K562 (cell line): ENCODE measurements at regions not wholly inside any gene's neighbourhood (a gene's known extent, or its start where the extent isn't known, plus 50 kb on each side); places are given as distances from the start of the nearest gene placed in this dataset.
A peak's percentile ranks its signal among the peaks of the same experiment; 100 is the strongest.

Source experiments
- GATA2 ChIP-seq: sonication (generic); formaldehyde crosslinking; IDR thresholded peaks from 2 replicates; pipeline ENCODE4 v1.4.0; 2020; ENCODE audit warnings: mild to moderate bottlenecking, missing genetic modification reagents
- GATAD2A ChIP-seq: fragments of 450-650 bp; IDR thresholded peaks from 2 replicates; pipeline ENCODE4 v1.6.1; 2017
- NR2C2 ChIP-seq, 2 experiments: fragments of 200-800 bp in 1 of 2; sonication (Bioruptor generic) in 1 of 2; sonication (generic) in 1 of 2; formaldehyde crosslinking in 1 of 2; IDR thresholded peaks; 2 replicates each; pipeline versions ENCODE4 v1.6.1 to v1.8.0; 2016 to 2022; ENCODE audit warnings: mild to moderate bottlenecking in 1 of 2, missing compliant biosample characterization in 1 of 2, missing genetic modification characterization in 1 of 2, missing genetic modification reagents in 1 of 2
- PYGO2 ChIP-seq: fragments of 450-650 bp; IDR thresholded peaks from 2 replicates; pipeline ENCODE4 v1.6.1; 2016; ENCODE audit warnings: mild to moderate bottlenecking, missing genetic modification characterization, moderate library complexity, missing compliant biosample characterization
- SMARCA4 ChIP-seq: fragments of 450-650 bp; IDR thresholded peaks from 2 replicates; pipeline ENCODE4 v1.6.1; 2016
- ZNF41 ChIP-seq: fragments of 250-450 bp; sonication (Bioruptor Pico); conservative IDR thresholded peaks from 2 replicates; pipeline ENCODE4 v1.4.0; 2020; ENCODE audit warnings: mild to moderate bottlenecking
- ZNF668 ChIP-seq: fragments of 250-450 bp; sonication (Bioruptor Pico); IDR thresholded peaks from 2 replicates; pipeline ENCODE4 v1.8.0; 2022; ENCODE audit warnings: mild to moderate bottlenecking, inconsistent platforms
- TF ChIP-seq, protein P1 (sequence below): fragments of 250-450 bp; sonication (Bioruptor Pico); IDR thresholded peaks from 2 replicates; pipeline ENCODE4 v1.4.0; 2020; ENCODE audit warnings: borderline replicate concordance
- TF ChIP-seq, protein P2 (sequence below): fragments of 200-800 bp; sonication (Bioruptor generic); IDR thresholded peaks from 2 replicates; pipeline ENCODE4 v1.6.1; 2017; ENCODE audit warnings: missing genetic modification characterization, missing compliant biosample characterization
- TF ChIP-seq, protein P3 (sequence below): fragments of 450-650 bp; IDR thresholded peaks from 2 replicates; pipeline ENCODE4 v1.6.1; 2017; ENCODE audit warnings: antibody characterized with exemption, mild to moderate bottlenecking
- TF ChIP-seq, protein P4 (sequence below): fragments of 250-450 bp; sonication (Bioruptor Pico); IDR thresholded peaks from 2 replicates; pipeline ENCODE4 v1.5.0; 2021
- TF ChIP-seq, protein P5 (sequence below): fragments of 250-450 bp; sonication (Bioruptor Pico); IDR thresholded peaks from 2 replicates; pipeline ENCODE4 v1.4.0; 2020; ENCODE audit warnings: mild to moderate bottlenecking, moderate library complexity, borderline replicate concordance

DNA sequence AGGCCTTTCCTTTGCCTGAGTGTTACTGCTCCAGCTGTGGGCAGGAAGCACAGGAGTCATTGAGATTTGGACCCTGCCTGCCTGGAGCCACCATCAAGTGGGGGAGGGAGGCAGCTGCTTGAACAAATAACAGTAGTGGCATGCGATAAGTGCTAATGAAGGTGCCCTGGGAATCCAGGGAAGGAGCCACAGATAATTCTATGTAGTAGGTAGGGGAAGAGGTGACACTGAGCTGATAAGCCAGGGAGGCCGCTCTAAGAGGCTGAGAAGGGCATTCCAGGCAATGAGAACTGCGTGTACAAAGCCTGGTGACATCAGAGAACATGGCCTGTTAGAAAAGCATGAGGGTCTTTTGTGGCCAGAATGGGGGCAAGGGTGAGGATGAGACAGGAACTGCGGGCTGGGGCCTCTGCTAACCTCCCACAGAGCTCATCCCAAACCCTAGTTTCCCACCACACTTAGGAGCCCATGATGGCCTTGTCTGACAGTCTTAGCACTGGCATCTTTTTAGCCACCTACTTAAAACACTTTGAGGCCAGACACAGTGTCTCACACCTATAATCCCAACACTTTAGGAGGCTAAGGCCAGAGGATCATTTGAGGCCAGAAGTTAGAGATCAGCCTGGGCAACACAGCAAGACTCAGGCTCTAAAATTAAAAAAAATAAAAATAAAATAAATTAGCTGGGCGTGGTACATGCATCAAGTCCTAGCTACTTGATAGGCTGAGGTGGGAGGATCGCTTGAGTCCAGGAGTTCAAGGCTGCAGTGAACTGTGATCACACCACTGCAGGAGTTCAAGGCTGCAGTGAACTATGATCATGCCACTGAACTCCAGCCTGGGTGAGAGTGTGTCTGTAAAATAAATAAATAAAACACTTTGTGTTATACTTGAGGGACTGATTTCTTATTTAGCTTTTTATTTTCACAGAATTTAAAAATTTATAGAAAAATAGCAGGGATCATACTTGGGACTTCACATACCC is 58.9 kb downstream of the TET3 start (continued):
- TF ChIP-seq, protein P1, sequence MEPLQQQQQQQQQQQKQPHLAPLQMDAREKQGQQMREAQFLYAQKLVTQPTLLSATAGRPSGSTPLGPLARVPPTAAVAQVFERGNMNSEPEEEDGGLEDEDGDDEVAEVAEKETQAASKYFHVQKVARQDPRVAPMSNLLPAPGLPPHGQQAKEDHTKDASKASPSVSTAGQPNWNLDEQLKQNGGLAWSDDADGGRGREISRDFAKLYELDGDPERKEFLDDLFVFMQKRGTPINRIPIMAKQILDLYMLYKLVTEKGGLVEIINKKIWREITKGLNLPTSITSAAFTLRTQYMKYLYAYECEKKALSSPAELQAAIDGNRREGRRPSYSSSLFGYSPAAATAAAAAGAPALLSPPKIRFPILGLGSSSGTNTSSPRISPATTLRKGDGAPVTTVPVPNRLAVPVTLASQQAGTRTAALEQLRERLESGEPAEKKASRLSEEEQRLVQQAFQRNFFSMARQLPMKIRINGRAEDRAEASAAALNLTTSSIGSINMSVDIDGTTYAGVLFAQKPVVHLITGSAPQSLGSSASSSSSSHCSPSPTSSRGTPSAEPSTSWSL (CRISPR knock-in tag): no peak
- TF ChIP-seq, protein P2, sequence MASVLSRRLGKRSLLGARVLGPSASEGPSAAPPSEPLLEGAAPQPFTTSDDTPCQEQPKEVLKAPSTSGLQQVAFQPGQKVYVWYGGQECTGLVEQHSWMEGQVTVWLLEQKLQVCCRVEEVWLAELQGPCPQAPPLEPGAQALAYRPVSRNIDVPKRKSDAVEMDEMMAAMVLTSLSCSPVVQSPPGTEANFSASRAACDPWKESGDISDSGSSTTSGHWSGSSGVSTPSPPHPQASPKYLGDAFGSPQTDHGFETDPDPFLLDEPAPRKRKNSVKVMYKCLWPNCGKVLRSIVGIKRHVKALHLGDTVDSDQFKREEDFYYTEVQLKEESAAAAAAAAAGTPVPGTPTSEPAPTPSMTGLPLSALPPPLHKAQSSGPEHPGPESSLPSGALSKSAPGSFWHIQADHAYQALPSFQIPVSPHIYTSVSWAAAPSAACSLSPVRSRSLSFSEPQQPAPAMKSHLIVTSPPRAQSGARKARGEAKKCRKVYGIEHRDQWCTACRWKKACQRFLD (CRISPR knock-in tag): peak; percentile 54; the same call in 1 of the 2 replicates
- TF ChIP-seq GATA2 (CRISPR knock-in tag) (peak; percentile 44; the same call in 1 of the 2 replicates), ZNF41 (CRISPR knock-in tag) (no peak), SMARCA4 (peak; percentile 50), PYGO2 (tag) (no peak), NR2C2 (CRISPR knock-in tag; IDR thresholded peaks at IDR 0.05) (no peak), NR2C2 (tag; IDR thresholded peaks at IDR 0.05) (no peak), GATAD2A (peak; percentile 56; the same call in 1 of the 2 replicates), ZNF668 (CRISPR knock-in tag) (no peak)
- TF ChIP-seq, protein P3, sequence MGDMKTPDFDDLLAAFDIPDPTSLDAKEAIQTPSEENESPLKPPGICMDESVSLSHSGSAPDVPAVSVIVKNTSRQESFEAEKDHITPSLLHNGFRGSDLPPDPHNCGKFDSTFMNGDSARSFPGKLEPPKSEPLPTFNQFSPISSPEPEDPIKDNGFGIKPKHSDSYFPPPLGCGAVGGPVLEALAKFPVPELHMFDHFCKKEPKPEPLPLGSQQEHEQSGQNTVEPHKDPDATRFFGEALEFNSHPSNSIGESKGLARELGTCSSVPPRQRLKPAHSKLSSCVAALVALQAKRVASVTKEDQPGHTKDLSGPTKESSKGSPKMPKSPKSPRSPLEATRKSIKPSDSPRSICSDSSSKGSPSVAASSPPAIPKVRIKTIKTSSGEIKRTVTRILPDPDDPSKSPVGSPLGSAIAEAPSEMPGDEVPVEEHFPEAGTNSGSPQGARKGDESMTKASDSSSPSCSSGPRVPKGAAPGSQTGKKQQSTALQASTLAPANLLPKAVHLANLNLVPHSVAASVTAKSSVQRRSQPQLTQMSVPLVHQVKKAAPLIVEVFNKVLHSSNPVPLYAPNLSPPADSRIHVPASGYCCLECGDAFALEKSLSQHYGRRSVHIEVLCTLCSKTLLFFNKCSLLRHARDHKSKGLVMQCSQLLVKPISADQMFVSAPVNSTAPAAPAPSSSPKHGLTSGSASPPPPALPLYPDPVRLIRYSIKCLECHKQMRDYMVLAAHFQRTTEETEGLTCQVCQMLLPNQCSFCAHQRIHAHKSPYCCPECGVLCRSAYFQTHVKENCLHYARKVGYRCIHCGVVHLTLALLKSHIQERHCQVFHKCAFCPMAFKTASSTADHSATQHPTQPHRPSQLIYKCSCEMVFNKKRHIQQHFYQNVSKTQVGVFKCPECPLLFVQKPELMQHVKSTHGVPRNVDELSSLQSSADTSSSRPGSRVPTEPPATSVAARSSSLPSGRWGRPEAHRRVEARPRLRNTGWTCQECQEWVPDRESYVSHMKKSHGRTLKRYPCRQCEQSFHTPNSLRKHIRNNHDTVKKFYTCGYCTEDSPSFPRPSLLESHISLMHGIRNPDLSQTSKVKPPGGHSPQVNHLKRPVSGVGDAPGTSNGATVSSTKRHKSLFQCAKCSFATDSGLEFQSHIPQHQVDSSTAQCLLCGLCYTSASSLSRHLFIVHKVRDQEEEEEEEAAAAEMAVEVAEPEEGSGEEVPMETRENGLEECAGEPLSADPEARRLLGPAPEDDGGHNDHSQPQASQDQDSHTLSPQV: 0 out of 2 replicates have a peak, but pooled peaks have one; percentile 35
- TF ChIP-seq, protein P4, sequence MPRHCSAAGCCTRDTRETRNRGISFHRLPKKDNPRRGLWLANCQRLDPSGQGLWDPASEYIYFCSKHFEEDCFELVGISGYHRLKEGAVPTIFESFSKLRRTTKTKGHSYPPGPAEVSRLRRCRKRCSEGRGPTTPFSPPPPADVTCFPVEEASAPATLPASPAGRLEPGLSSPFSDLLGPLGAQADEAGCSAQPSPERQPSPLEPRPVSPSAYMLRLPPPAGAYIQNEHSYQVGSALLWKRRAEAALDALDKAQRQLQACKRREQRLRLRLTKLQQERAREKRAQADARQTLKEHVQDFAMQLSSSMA (CRISPR knock-in tag): no peak
- TF ChIP-seq, protein P5, sequence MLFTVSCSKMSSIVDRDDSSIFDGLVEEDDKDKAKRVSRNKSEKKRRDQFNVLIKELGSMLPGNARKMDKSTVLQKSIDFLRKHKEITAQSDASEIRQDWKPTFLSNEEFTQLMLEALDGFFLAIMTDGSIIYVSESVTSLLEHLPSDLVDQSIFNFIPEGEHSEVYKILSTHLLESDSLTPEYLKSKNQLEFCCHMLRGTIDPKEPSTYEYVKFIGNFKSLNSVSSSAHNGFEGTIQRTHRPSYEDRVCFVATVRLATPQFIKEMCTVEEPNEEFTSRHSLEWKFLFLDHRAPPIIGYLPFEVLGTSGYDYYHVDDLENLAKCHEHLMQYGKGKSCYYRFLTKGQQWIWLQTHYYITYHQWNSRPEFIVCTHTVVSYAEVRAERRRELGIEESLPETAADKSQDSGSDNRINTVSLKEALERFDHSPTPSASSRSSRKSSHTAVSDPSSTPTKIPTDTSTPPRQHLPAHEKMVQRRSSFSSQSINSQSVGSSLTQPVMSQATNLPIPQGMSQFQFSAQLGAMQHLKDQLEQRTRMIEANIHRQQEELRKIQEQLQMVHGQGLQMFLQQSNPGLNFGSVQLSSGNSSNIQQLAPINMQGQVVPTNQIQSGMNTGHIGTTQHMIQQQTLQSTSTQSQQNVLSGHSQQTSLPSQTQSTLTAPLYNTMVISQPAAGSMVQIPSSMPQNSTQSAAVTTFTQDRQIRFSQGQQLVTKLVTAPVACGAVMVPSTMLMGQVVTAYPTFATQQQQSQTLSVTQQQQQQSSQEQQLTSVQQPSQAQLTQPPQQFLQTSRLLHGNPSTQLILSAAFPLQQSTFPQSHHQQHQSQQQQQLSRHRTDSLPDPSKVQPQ (CRISPR knock-in tag): no peak
